Activated CD8-positive, alpha-beta memory T cell treated with anti-CD3 and anti-CD28 coated beads, Interleukin-2, amount 50 U/mL, for 1 hour (primary cell): ENCODE measurements at regions not wholly inside any gene's neighbourhood (a gene's known extent, or its start where the extent isn't known, plus 50 kb on each side); places are given as distances from the start of the nearest gene placed in this dataset.
"Not testable (repeated sequence)": the region's sequence is repeated elsewhere in the genome, so short reads cannot be mapped to it uniquely, and the experiment has no call there.

Experiments
- DNase-seq: peaks from one replicate; pipeline ENCODE4 v3.0.0-alpha.2; 2020; ENCODE audit errors: extremely low read depth

DNA sequence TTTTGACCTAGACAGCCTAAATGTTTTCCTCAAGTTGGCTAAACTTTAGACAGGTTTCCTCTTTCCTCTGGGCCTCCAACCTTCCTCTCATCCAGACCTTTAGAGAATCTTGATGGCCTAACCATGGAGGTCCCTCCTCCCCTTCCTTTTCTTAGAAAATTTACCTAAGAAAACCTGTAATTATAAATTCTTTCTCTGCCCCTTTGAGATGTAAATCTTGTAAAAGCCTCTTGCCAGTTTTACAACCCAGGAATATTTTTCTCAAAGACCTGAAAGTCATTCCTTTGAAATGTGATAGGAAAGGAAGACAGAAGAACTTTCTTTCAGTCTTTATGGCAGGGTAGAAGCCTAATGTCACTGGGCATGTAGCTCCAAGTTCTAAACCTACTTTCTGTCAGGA lies 1752.6 kb upstream of the C9orf72 start:
- DNase-seq: no peak

- DNase-seq: no peak
Measured at GRCh38 chr9:29332789-29333188, 1759.5 kb upstream of the C9orf72 start.

GRCh38 chr9:29336281-29336680 lies 1763.0 kb upstream of the C9orf72 start:
- no peak for DNase-seq

DNA sequence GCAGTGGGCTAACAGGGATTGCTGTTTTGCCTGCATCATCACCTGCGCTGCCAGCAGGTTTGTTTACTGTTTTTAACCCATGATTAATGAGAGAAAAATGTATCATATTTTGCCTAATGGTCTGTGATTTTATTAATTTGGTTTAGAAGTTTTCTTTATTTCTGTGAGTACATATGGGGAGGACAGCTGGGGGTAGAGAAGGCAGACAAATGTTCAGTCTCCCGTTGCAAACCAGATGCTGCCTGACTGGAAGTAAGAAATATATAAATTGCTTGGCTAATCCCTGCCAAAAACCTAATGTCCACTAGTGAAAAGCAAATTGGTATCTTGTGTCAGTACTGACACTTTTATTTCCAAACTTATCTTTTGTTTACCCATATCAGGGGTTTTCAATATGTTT lies 1766.1 kb upstream of the C9orf72 start:
- DNase-seq: no peak

DNA sequence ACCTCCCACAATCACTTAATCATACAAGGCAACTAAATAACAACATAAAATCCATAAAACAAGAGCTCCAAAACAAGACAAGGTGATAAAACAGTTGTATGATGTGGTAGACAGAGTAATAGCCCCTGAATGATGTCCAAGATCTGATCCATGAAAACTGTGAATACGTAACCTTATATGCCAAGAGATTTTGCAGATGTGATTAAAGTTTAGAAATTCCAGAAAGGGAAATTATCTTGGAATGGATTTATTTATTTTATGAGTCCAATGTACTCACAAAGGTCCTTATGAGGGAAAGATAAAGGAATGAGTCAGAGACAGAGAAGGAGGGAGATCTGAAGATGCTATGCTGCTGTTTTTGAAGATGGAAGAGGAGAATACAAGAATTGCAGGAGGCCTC lies 1775.7 kb upstream of the C9orf72 start:
- no peak for DNase-seq

- DNase-seq: no peak
Measured at GRCh38 chr9:29389421-29389820, 1816.1 kb upstream of the C9orf72 start.

DNA sequence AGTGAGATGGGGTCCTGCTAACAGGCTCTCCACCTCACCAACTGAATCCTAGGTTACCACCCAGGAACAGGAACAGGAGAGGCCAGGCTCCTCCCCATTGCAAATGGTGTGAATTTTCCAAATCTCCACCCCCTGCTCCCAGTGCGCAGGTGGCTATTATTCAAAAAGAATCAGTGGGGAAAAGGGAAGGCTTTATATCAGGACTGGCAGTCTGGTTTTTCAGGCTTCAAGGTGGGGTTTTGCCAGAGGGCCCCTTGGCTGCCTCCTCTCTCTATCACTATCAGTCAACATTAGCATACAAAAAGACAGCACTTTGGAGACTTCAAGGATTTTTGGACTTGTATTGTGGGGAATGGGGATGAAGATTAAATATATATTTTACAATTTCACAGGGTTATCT lies 1817.6 kb upstream of the C9orf72 start:
- no peak for DNase-seq

- DNase-seq: no peak
Measured at GRCh38 chr9:29393064-29393463, 1819.8 kb upstream of the C9orf72 start.

DNA sequence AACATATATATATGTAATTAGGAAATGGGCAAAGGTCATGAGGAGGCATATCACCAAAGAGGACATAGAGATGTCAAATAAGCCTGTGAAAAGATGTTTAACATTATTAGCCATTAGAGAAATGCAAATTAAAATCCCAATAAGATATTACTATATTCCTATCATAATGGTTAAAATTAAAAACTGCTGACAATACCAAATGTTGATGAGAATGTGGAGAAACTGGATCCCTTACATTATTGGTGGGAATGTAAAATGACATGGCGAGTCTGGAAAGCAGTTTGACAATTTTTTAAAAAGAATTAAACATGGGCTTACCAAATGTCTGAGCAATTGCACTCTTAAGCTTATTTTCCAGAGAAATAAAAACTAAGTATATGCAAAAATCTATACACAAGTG lies 1821.6 kb upstream of the C9orf72 start:
- no peak for DNase-seq

DNA sequence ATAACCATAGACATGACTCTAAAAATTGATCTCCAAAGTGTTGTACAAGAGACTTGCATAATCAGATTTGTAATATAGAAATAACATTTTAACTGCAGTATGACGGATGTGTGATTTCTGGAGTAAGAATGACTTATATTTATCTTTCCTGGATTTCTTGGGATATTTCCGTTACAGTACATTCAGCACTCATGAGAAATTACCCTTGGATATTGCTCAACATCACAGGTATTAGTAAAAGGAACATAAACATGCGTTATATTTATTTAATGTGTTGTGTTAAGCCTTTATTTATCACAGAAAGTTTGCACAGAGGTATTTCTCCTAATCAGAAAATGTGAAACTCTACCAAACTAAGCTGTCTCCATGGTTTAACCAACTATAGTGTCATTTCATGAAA lies 1823.9 kb upstream of the C9orf72 start:
- no peak for DNase-seq

GRCh38 chr9:29416204-29416603 lies 1842.9 kb upstream of the C9orf72 start:
- DNase-seq: no peak

DNA sequence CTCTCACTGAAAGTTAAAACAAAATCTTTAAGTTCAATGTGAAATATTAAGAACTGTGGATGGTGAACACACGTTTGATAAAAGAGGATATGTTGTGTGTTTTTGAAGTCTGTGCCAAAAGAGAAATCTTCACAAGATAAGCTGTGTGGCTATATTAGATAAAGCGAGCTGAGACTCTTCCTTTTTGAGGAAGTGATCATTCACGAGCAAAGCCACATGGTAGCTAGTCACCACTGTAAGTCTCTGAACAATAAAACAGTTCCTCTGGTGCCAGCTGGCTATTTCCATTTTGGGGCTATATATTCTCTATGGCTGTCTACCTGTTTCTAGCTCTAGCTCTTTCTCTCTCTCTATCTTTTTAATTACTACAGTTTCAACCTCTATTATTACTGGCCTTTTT lies 1849.2 kb upstream of the C9orf72 start:
- DNase-seq: no peak

DNA sequence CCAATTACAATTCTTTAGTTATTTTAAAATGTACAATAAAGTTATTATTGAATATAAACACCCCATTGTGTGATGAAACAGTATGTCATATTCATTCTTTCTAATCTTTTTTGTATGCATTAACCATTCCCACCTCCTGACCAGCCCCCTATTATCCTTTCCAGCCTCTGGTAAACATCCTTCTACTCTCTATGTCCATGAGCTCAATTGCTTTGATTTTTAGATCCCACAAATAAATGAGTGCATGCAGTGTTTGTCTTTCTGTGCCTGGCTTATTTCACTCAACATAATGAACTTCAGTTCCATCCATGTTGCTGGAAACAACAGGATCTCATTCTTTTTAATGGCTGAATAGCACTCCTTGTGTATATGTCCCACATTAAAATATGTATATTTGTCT lies 1858.9 kb upstream of the C9orf72 start:
- DNase-seq: no peak

DNA sequence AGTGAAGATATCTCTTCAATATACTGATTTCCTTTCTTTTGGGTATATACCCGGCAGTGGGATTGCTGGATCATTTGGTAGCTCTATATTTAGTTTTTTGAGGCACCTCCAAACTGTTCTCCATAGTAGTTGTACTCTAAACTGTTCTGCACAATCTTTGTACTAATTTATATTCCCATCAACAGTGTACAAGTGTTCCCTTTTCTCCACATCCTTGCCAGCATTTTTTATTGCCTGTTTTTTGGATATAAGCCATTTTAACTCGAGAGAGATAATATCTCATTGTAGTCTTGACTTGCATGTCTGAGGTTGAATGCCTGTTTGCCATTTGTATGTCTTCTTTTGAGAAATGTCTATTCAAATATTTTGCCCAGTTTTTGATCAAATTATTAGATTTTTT lies 1859.4 kb upstream of the C9orf72 start:
- DNase-seq: not testable (repeated sequence)

- DNase-seq: no peak
Measured at GRCh38 chr9:29435368-29435767, 1862.1 kb upstream of the C9orf72 start.

DNA sequence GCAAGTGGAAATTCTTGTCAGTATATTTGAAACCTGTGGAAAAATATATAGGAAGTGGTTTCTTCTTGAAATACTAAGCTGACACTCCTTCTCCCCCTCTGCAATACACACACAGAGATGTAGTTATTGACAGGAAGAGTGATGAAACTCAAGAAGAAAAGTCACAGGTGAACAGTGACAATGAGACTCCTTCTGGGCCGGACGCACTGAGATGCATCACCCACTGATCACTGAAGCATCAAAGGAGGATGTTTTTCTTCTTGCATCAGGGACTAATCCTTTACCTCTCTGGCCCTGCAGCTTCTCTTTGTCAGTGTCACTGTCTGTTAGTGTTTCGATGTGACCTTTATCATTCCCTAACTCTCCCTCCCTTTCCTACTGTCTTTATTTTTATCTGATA lies 1864.2 kb upstream of the C9orf72 start:
- no peak for DNase-seq

DNA sequence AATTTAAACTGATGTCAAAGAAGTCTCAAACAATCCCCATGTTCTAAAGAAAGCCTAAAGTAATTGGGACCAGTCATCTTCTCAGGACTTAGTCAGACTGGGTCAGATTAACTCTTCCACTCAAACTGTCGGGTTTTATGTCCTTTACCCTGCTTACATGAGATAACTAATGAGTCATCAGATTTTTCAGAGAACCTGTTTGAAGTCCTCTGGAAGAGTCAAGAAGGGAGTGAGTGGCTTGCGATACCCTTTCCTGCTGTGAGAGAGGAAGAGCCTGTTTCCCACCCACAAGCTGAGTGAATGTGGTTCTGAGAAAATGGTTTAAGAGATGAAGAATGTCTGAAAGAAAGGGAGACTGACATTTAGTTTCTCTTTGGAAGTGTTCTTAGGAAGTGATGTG lies 1866.7 kb upstream of the C9orf72 start:
- no peak for DNase-seq

GRCh38 chr9:29440449-29440848 lies 1867.2 kb upstream of the C9orf72 start:
- no peak for DNase-seq

DNA sequence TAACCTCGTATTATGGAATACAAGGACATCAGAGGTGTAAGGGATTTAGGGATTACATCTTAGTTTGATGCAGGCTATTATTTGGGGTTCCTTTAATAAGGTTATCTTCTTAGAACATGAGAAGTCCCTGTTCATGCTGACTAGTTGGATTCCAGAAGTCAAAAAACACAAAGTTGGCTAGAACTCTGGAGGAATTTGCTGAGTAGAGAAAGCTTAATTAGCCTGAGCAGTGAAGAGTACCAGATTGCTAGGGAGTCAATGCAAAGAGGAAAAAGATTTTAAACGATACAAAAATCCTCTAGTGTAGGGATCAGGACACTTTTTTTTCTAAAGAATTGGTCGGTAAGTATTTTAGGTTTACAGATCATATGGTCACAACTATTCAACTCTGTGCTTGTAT lies 1872.5 kb upstream of the C9orf72 start:
- DNase-seq: no peak

DNA sequence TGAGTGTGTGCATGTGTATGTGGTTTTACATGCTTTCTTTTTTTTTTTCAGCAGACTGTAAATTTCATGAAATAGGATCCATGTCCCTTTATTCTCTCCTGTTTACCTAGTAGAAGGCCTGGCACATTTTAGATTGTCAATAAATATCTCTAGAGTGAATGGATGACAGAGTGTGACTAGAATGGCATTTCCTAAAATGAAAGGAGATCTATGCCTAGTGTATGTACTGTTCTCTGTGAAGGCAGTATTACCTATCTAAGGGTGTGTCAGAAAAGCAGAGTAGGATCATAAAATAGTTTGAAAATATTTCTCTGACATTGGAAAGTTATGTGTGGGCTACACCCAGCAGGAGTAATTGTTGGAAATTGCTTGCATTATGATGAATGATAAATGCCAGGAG lies 1876.0 kb upstream of the C9orf72 start:
- no peak for DNase-seq

DNA sequence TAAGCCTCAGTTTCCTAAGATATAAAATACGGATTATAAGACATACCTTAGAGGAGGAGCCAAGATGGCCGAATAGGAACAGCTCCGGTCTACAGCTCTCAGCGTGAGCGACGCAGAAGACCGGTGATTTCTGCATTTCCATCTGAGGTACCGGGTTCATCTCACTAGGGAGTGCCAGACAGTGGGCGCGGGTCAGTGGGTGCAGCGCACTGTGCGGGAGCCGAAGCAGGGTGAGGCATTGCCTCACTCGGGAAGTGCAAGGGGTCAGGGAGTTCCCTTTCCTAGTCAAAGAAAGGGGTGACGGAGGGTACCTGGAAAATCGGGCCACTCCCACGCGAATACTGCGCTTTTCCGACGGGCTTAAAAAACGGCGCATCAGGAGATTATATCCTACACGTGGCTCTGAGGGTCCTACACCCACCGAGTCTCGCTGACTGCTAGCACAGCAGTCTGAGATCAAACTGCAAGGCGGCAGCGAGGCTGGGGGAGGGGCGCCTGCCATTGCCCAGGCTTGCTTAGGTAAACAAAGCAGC lies 1877.1 kb upstream of the C9orf72 start:
- not testable (repeated sequence) for DNase-seq

- no peak for DNase-seq
Measured at GRCh38 chr9:29456940-29457339, 1883.7 kb upstream of the C9orf72 start.

DNA sequence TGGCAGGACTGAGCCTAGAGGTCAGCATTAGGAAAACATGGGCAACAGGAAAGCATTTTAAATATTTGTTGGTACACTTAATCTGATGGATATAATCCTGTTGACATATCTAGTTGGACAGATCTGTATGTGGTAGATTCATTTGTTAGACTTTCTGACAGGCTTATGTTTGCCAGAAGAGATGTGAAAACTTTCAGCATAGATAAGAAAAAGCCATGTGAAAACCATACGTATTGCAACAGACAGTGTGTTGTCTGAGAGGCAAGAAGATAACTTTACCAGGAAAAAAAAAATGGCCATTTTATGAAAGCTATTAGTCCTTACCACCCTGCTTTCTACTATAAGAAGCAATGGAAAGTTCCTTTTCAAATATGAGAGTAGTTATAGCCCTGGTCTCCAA lies 1902.2 kb upstream of the C9orf72 start:
- no peak for DNase-seq

DNA sequence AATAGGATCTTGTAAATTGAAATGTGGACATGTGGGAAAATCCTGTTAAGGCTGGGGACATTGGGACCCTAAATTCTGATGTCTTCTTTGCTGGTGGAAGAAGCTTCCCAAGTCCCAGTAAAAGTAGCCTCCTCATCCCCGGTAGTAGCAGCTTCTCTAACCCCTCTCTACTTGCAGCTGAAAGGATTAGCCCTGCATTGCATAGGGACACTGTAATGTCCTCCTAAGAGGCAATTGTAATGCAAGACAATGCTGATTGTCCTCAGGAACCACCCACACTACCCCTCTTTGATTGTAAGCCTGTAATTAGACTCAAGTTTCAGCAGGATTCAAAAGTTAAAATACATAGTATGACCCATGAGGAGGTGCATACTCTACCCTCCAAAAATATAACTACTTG lies 1938.4 kb upstream of the C9orf72 start:
- DNase-seq: no peak

- DNase-seq: no peak
Measured at GRCh38 chr9:29514336-29514735, 1941.1 kb upstream of the C9orf72 start.
